HG03280 (cell line): ENCODE measurements at regions not wholly inside any gene's neighbourhood (a gene's known extent, or its start where the extent isn't known, plus 50 kb on each side); places are given as distances from the start of the nearest gene placed in this dataset.

Source experiments
- ATAC-seq: cut with Tn5 transposase; IDR thresholded peaks from one replicate; pipeline ENCODE4 v1.9.1; 2021; ENCODE audit warnings: mild to moderate bottlenecking, moderate library complexity; ENCODE audit not compliant: unreplicated experiment

GRCh38 chr16:51636920-51637769, 486.1 kb upstream of the SALL1 start:
- ATAC-seq: no peak

- no peak for ATAC-seq
Observed at GRCh38 chr16:51635181-51635580, 484.1 kb upstream of the SALL1 start.

- ATAC-seq: no peak
Observed at GRCh38 chr16:51630076-51630475, 479.0 kb upstream of the SALL1 start.

- ATAC-seq: no peak
Observed at GRCh38 chr16:51629576-51629975, 478.5 kb upstream of the SALL1 start.

GRCh38 chr16:51624080-51624775, 473.2 kb upstream of the SALL1 start:
- ATAC-seq: no peak

- no peak for ATAC-seq
Observed at GRCh38 chr16:51621610-51622009, 470.5 kb upstream of the SALL1 start.

- no peak for ATAC-seq
Observed at GRCh38 chr16:51615141-51615540, 464.1 kb upstream of the SALL1 start.

GRCh38 chr16:51607201-51607651, 456.2 kb upstream of the SALL1 start:
- ATAC-seq: no peak

- ATAC-seq: no peak
Observed at GRCh38 chr16:51596247-51596646, 445.2 kb upstream of the SALL1 start.

GRCh38 chr16:51592535-51593300, 441.6 kb upstream of the SALL1 start:
- no peak for ATAC-seq

GRCh38 chr16:51592001-51592501, 441.0 kb upstream of the SALL1 start:
- ATAC-seq: no peak

GRCh38 chr16:51591480-51591879, 440.4 kb upstream of the SALL1 start:
- ATAC-seq: no peak

GRCh38 chr16:51579652-51580360, 428.7 kb upstream of the SALL1 start:
- no peak for ATAC-seq

- ATAC-seq: peak; percentile 55
Observed at GRCh38 chr16:51577621-51578303, 426.7 kb upstream of the SALL1 start.

- no peak for ATAC-seq
Observed at GRCh38 chr16:51576498-51577195, 425.6 kb upstream of the SALL1 start.

- ATAC-seq: no peak
Observed at GRCh38 chr16:51573191-51573590, 422.1 kb upstream of the SALL1 start.

- peak; percentile 65 for ATAC-seq
Observed at GRCh38 chr16:51569203-51569931, 418.3 kb upstream of the SALL1 start.

- no peak for ATAC-seq
Observed at GRCh38 chr16:51567911-51568310, 416.8 kb upstream of the SALL1 start.

- peak; percentile 60 for ATAC-seq
Observed at GRCh38 chr16:51565184-51565583, 414.1 kb upstream of the SALL1 start.
